B cell (primary cell): ENCODE measurements at regions not wholly inside any gene's neighbourhood (a gene's known extent, or its start where the extent isn't known, plus 50 kb on each side); places are given as distances from the start of the nearest gene placed in this dataset.

Experiments used
- CTCF ChIP-seq: fragments of 200-600 bp; IDR thresholded peaks from one replicate; pipeline ENCODE4 v1.8.0; 2022; ENCODE audit warnings: antibody characterized with exemption, mild to moderate bottlenecking
- EZH2 ChIP-seq: IDR thresholded peaks from 2 replicates; pipeline ENCODE4 v1.6.1; 2012; ENCODE audit warnings: borderline replicate concordance, low read depth, mild to moderate bottlenecking, moderate library complexity, low read length; ENCODE audit not compliant: insufficient read depth, poor library complexity, severe bottlenecking

GRCh38 chr12:94802796-94803195 lies 152.4 kb upstream of the TMCC3 start:
- TF ChIP-seq CTCF (no peak), EZH2 (no peak)
